ENCODE measurements at regions not wholly inside any gene's neighbourhood (a gene's known extent, or its start where the extent isn't known, plus 50 kb on each side); places are given as distances from the start of the nearest gene placed in this dataset.

DNA sequence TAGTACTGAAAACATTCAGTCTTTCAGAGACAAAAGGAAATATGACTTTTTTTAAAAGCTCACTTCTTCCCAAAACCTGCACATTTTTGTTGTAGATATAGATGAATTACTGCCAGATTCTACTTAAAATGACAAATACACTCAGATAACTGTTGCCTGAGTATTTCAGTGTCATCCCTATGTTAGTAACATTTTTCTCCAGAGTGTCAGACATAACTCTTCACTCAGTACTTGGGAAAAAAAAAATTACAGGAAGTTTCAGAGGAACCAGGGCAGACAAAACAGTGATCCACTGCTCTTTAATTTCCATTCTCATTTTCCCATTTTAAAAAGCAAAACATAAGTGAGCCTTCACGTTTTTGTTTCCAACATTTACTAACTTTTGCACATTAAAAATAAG lies 79.3 kb upstream of the ITGA1 start:
- Histone ChIP-seq H3K23me2 (ENCODE audit: low read depth, low read length) (no peaks in the 10 kb centered on the region), H3K4me3 (ENCODE audit: extremely low read depth in 1 of 4, insufficient read depth in 2 of 4, low read depth in 3 of 4, low read length in 4 of 4) (no peak overlapping the region), H2AK5ac (ENCODE audit: low read depth, low read length) (no peak overlapping the region), H3K27ac (ENCODE audit: low read depth, low read length) (no peak overlapping the region), H3K4ac (replicated peaks; ENCODE audit: insufficient read length, low read depth, low read length) (no peak overlapping the region), H3K18ac (ENCODE audit: extremely low read depth, low read length) (no peak overlapping the region), H3K56ac (replicated peaks; ENCODE audit: insufficient read length, low read depth, low read length) (no peak overlapping the region), H3K23ac (ENCODE audit: insufficient read length) (no peak overlapping the region), H2AFZ (ENCODE audit: low read length) (no peak overlapping the region), H3K9ac (replicated peaks in 1 of 4; ENCODE audit: extremely low read depth in 1 of 4, low read depth in 3 of 4, low read length in 3 of 4) (no peak overlapping the region), H2BK12ac (ENCODE audit: low read depth, low read length) (no peak overlapping the region), H3K79me1 (ENCODE audit: low read depth, low read length) (no peaks in the 10 kb centered on the region), H4K5ac (ENCODE audit: insufficient read length, low read depth, low read length) (no peak overlapping the region), H4K8ac (ENCODE audit: extremely low read depth, insufficient read depth, low read length) (no peak overlapping the region), H3K36me3 (ENCODE audit: control insufficient read depth in 2 of 4, insufficient read depth in 4 of 4, low read length in 3 of 4) (no peaks in the 10 kb centered on the region), H2BK20ac (ENCODE audit: low read length) (no peak overlapping the region), H2BK5ac (ENCODE audit: low read depth, low read length) (no peak overlapping the region), H2BK15ac (ENCODE audit: low read length) (no peak overlapping the region), H3K4me2 (ENCODE audit: insufficient read depth in 1 of 2, low read depth in 2 of 2, low read length in 2 of 2) (no peak overlapping the region), H4K91ac (replicated peaks; ENCODE audit: insufficient read length, low read length) (no peak overlapping the region), H3K14ac (ENCODE audit: insufficient read length) (no peak overlapping the region), H2BK120ac (replicated peaks; ENCODE audit: low read depth, low read length) (no peak overlapping the region), H3K79me2 (ENCODE audit: control insufficient read depth in 1 of 2, insufficient read depth in 2 of 2, low read length in 2 of 2) (no peaks in the 10 kb centered on the region), H3K4me1 (replicated peaks in 1 of 4; ENCODE audit: control insufficient read depth in 3 of 4, insufficient read depth in 4 of 4, low read length in 3 of 4) (no peaks in the 10 kb centered on the region), H3K27me3 (replicated peaks in 1 of 4; ENCODE audit: control insufficient read depth in 3 of 4, extremely low read depth in 1 of 4, insufficient read depth in 3 of 4, low read length in 3 of 4) (no peaks in the 10 kb centered on the region), H3K9me3 (ENCODE audit: insufficient read depth in 2 of 2, low read depth in 1 of 2, low read length in 1 of 2) (no peaks in the 10 kb centered on the region), H4K20me1 (replicated peaks in 1 of 2; ENCODE audit: control insufficient read depth in 1 of 2, insufficient read depth in 2 of 2, low read length in 2 of 2) (no peaks in the 10 kb centered on the region)
- no peak for FAIRE-seq
- ChIA-PET CTCF (ENCODE audit: partially characterized antibody) (interaction anchor here (1.5 kb wide), 1 partner anchor 15 kb away, joined by 5 read pairs; no protein-coding TSS in a partner anchor), POLR2A (ENCODE audit: partially characterized antibody) (no interaction called here)
- no peak for DNase-seq (ENCODE audit: low read depth in 1 of 2, low spot score in 2 of 2)
- no peak for TF ChIP-seq SUZ12 (IDR thresholded peaks at IDR 0.05; ENCODE audit: low read length)
- TF ChIP-seq, protein P1, sequence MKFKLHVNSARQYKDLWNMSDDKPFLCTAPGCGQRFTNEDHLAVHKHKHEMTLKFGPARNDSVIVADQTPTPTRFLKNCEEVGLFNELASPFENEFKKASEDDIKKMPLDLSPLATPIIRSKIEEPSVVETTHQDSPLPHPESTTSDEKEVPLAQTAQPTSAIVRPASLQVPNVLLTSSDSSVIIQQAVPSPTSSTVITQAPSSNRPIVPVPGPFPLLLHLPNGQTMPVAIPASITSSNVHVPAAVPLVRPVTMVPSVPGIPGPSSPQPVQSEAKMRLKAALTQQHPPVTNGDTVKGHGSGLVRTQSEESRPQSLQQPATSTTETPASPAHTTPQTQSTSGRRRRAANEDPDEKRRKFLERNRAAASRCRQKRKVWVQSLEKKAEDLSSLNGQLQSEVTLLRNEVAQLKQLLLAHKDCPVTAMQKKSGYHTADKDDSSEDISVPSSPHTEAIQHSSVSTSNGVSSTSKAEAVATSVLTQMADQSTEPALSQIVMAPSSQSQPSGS (IDR thresholded peaks at IDR 0.05; ENCODE audit: low read length): no peak
- TF ChIP-seq, protein P2, sequence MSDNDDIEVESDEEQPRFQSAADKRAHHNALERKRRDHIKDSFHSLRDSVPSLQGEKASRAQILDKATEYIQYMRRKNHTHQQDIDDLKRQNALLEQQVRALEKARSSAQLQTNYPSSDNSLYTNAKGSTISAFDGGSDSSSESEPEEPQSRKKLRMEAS (IDR thresholded peaks at IDR 0.05): no peak
- no peak for TF ChIP-seq CBX5 (IDR thresholded peaks at IDR 0.05; ENCODE audit: low read depth, low read length)
- no peak for TF ChIP-seq CEBPB (IDR thresholded peaks at IDR 0.05; ENCODE audit: low read depth, low read length)
- TF ChIP-seq SIX5 (IDR thresholded peaks at IDR 0.05; ENCODE audit: low read depth, low read length): no peak
- no peak for TF ChIP-seq RXRA (IDR thresholded peaks at IDR 0.05; ENCODE audit: insufficient read depth, low read depth, low read length)
- TF ChIP-seq, protein P3, sequence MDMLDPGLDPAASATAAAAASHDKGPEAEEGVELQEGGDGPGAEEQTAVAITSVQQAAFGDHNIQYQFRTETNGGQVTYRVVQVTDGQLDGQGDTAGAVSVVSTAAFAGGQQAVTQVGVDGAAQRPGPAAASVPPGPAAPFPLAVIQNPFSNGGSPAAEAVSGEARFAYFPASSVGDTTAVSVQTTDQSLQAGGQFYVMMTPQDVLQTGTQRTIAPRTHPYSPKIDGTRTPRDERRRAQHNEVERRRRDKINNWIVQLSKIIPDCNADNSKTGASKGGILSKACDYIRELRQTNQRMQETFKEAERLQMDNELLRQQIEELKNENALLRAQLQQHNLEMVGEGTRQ (IDR thresholded peaks at IDR 0.05; ENCODE audit: low read length): no peak
- no peak for TF ChIP-seq CTBP2 (IDR thresholded peaks at IDR 0.05; ENCODE audit: borderline replicate concordance, insufficient read depth, insufficient read length, low read length)
- TF ChIP-seq CREB1 (IDR thresholded peaks at IDR 0.05): no peak
- no peak for TF ChIP-seq BACH1 (IDR thresholded peaks at IDR 0.05; ENCODE audit: low read length)
- TF ChIP-seq ASH2L (IDR thresholded peaks at IDR 0.05; ENCODE audit: low read length): no peak
- WGBS, 2 experiments (ENCODE audit: extremely low coverage in 1 of 2, insufficient coverage in 1 of 2, insufficient read length in 1 of 2, insufficient replicate concordance in 2 of 2, low coverage in 1 of 2, low lambda C conversion rate in 2 of 2, missing lambda C conversion rate in 1 of 2): 79% methylated on average over 1 of the region's 1 CpG; no CpG with 5 or more reads in 1 of the 2 experiments

Measured in H1 (cell line).